MM.1S (cell line): ENCODE measurements at regions not wholly inside any gene's neighbourhood (a gene's known extent, or its start where the extent isn't known, plus 50 kb on each side); places are given as distances from the start of the nearest gene placed in this dataset.

Source experiments
- EZH2 ChIP-seq: fragments of 300-600 bp; sonication (generic); optimal IDR thresholded peaks from 2 replicates; pipeline ENCODE3; 2017; ENCODE audit warnings: low read depth, mild to moderate bottlenecking, antibody characterized with exemption, low read length, mixed read lengths
- TF ChIP-seq, protein P1 (sequence below): fragments of 300-600 bp; sonication (generic); IDR thresholded peaks from 2 replicates; pipeline ENCODE4 v1.5.1; 2016; ENCODE audit warnings: antibody characterized with exemption, low read length, mixed read lengths

DNA sequence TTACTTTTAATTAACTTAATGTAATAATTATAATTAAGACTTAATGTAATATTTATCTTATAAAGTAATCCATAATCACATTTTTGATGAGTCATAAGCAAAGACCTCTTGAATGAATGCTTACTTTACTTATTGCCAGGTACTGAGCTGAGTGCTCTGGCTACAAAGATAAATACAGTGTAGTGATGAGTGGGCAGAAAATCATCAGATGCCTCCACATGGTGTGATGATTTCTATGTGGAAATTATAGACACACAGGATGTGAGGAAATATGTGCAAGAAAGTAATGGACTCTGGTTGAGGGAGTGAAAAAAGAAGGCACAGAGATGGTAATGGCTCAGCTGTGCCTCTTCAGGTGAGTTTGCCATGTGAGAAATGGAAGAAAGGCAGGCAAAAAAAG, 422.6 kb upstream of the CD180 start:
- TF ChIP-seq, protein P1, sequence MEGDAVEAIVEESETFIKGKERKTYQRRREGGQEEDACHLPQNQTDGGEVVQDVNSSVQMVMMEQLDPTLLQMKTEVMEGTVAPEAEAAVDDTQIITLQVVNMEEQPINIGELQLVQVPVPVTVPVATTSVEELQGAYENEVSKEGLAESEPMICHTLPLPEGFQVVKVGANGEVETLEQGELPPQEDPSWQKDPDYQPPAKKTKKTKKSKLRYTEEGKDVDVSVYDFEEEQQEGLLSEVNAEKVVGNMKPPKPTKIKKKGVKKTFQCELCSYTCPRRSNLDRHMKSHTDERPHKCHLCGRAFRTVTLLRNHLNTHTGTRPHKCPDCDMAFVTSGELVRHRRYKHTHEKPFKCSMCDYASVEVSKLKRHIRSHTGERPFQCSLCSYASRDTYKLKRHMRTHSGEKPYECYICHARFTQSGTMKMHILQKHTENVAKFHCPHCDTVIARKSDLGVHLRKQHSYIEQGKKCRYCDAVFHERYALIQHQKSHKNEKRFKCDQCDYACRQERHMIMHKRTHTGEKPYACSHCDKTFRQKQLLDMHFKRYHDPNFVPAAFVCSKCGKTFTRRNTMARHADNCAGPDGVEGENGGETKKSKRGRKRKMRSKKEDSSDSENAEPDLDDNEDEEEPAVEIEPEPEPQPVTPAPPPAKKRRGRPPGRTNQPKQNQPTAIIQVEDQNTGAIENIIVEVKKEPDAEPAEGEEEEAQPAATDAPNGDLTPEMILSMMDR: no peak
- TF ChIP-seq EZH2: no peak
